ENCODE measurements at regions not wholly inside any gene's neighbourhood (a gene's known extent, or its start where the extent isn't known, plus 50 kb on each side); places are given as distances from the start of the nearest gene placed in this dataset.

- Histone ChIP-seq H3K9me3 (ENCODE audit: low read length) (no peaks in the 10 kb centered on the region), H2AFZ (ENCODE audit: low read length) (no peak overlapping the region), H3K4me1 (ENCODE audit: insufficient read depth, low read length, poor library complexity, severe bottlenecking) (no peaks in the 10 kb centered on the region), H3K9me2 (ENCODE audit: insufficient read depth, low read length) (no peaks in the 10 kb centered on the region), H3K27ac (ENCODE audit: low read depth, low read length, poor library complexity, severe bottlenecking) (no peak overlapping the region), H4K20me1 (ENCODE audit: insufficient read depth, low read length) (no peaks in the 10 kb centered on the region), H3K4me2 (ENCODE audit: low read length) (no peak overlapping the region), H3K36me3 (ENCODE audit: insufficient read depth, low read length) (no peaks in the 10 kb centered on the region), H3K4me3 (ENCODE audit: low read depth, low read length, poor library complexity, severe bottlenecking) (no peak overlapping the region), H3K79me2 (ENCODE audit: insufficient read depth, low read depth, low read length) (no peaks in the 10 kb centered on the region)
- TF ChIP-seq CTCF (conservative IDR thresholded peaks at IDR 0.05; ENCODE audit: low read length) (no peak), EZH2phosphoT487 (IDR thresholded peaks at IDR 0.05; ENCODE audit: borderline replicate concordance, low read depth, low read length) (no peak)
- intact Hi-C loops (cut with micrococcal nuclease; ENCODE audit: unreplicated experiment), result no loop called here
- POLR2A ChIA-PET, result no interaction called here
- CTCF ChIA-PET (ENCODE audit: unreplicated experiment), result no interaction called here
- DNase-seq (ENCODE audit: low spot score), result no peak
- BruUV-seq (replicated peaks), result no TSS peak
Measured at GRCh38 chr7:115198143-115198542, 276.2 kb downstream of the MDFIC start.

GRCh38 chr7:115195208-115195607 is 273.3 kb downstream of the MDFIC start:
- H3K4me3 ChIP-seq (ENCODE audit: low read depth, low read length, poor library complexity, severe bottlenecking), result no peak overlapping the region
- H3K9me2 ChIP-seq (ENCODE audit: insufficient read depth, low read length), result no peaks in the 10 kb centered on the region
- POLR2A ChIA-PET, result interaction anchor here (1.0 to 1.4 kb wide), 3 partner anchors 11 to 32 kb away, joined by 3 read pairs; no protein-coding TSS in a partner anchor
- H3K9me3 ChIP-seq (ENCODE audit: low read length), result no peaks in the 10 kb centered on the region
- CTCF ChIA-PET (ENCODE audit: unreplicated experiment), result no interaction called here
- H2AFZ ChIP-seq (ENCODE audit: low read length), result no peak overlapping the region
- no peak for DNase-seq (ENCODE audit: low spot score)
- no TSS peak for BruUV-seq (replicated peaks)
- no peak overlapping the region for H3K4me2 ChIP-seq (ENCODE audit: low read length)
- no peak overlapping the region for H3K27ac ChIP-seq (ENCODE audit: low read depth, low read length, poor library complexity, severe bottlenecking)
- H4K20me1 ChIP-seq (ENCODE audit: insufficient read depth, low read length), result no peaks in the 10 kb centered on the region
- no peak for TF ChIP-seq CTCF (conservative IDR thresholded peaks at IDR 0.05; ENCODE audit: low read length)
- no peak for TF ChIP-seq EZH2phosphoT487 (IDR thresholded peaks at IDR 0.05; ENCODE audit: borderline replicate concordance, low read depth, low read length)
- intact Hi-C loops (cut with micrococcal nuclease; ENCODE audit: unreplicated experiment), result no loop called here
- H3K79me2 ChIP-seq (ENCODE audit: insufficient read depth, low read depth, low read length), result no peaks in the 10 kb centered on the region
- no peaks in the 10 kb centered on the region for H3K36me3 ChIP-seq (ENCODE audit: insufficient read depth, low read length)
- H3K4me1 ChIP-seq (ENCODE audit: insufficient read depth, low read length, poor library complexity, severe bottlenecking), result no peaks in the 10 kb centered on the region

GRCh38 chr7:115191526-115191925 is 269.6 kb downstream of the MDFIC start:
- DNase-seq (ENCODE audit: low spot score), result no peak
- CTCF ChIA-PET (ENCODE audit: unreplicated experiment), result no interaction called here
- Histone ChIP-seq H3K4me2 (ENCODE audit: low read length) (no peak overlapping the region), H3K36me3 (ENCODE audit: insufficient read depth, low read length) (no peaks in the 10 kb centered on the region), H3K4me3 (ENCODE audit: low read depth, low read length, poor library complexity, severe bottlenecking) (no peak overlapping the region), H2AFZ (ENCODE audit: low read length) (no peak overlapping the region), H3K27ac (ENCODE audit: low read depth, low read length, poor library complexity, severe bottlenecking) (no peak overlapping the region), H3K9me3 (ENCODE audit: low read length) (no peaks in the 10 kb centered on the region), H3K9me2 (ENCODE audit: insufficient read depth, low read length) (no peaks in the 10 kb centered on the region), H4K20me1 (ENCODE audit: insufficient read depth, low read length) (no peaks in the 10 kb centered on the region), H3K4me1 (ENCODE audit: insufficient read depth, low read length, poor library complexity, severe bottlenecking) (no peaks in the 10 kb centered on the region), H3K79me2 (ENCODE audit: insufficient read depth, low read depth, low read length) (no peaks in the 10 kb centered on the region)
- no peak for TF ChIP-seq EZH2phosphoT487 (IDR thresholded peaks at IDR 0.05; ENCODE audit: borderline replicate concordance, low read depth, low read length)
- TF ChIP-seq CTCF (conservative IDR thresholded peaks at IDR 0.05; ENCODE audit: low read length), result no peak
- BruUV-seq (replicated peaks), result no TSS peak
- intact Hi-C loops (cut with micrococcal nuclease; ENCODE audit: unreplicated experiment), result no loop called here
- POLR2A ChIA-PET, result no interaction called here
